Glomerular visceral epithelial cell (primary cell): ENCODE measurements at regions not wholly inside any gene's neighbourhood (a gene's known extent, or its start where the extent isn't known, plus 50 kb on each side); places are given as distances from the start of the nearest gene placed in this dataset.
"Not testable (repeated sequence)": the region's sequence is repeated elsewhere in the genome, so short reads cannot be mapped to it uniquely, and the experiment has no call there.

ENCODE experiments used
- DNase-seq: peaks from one replicate; pipeline ENCODE4 v3.0.0-alpha.2; 2016; ENCODE audit errors: extremely low spot score

GRCh38 chr6:160804639-160805038 is 102.6 kb downstream of the PLG start:
- DNase-seq, result no peak

GRCh38 chr6:160808263-160808662 is 106.2 kb downstream of the PLG start:
- no peak for DNase-seq

- no peak for DNase-seq
Observed at GRCh38 chr6:160810238-160810637, 108.2 kb downstream of the PLG start.

- DNase-seq, result no peak
Observed at GRCh38 chr6:160812097-160812496, 110.1 kb downstream of the PLG start.

GRCh38 chr6:160818934-160819333 is 116.9 kb downstream of the PLG start:
- no peak for DNase-seq

- not testable (repeated sequence) for DNase-seq
Observed at GRCh38 chr6:160820661-160821060, 118.6 kb downstream of the PLG start.

- DNase-seq, result no peak
Observed at GRCh38 chr6:160831739-160832138, 129.7 kb downstream of the PLG start.

- DNase-seq, result no peak
Observed at GRCh38 chr6:160832422-160832821, 130.4 kb downstream of the PLG start.

GRCh38 chr6:160837146-160837545 is 135.1 kb downstream of the PLG start:
- no peak for DNase-seq

- DNase-seq, result no peak
Observed at GRCh38 chr6:160851031-160851430, 140.5 kb upstream of the MAP3K4 start.

GRCh38 chr6:160853946-160854345 is 137.6 kb upstream of the MAP3K4 start:
- no peak for DNase-seq

- no peak for DNase-seq
Observed at GRCh38 chr6:160858886-160859285, 132.7 kb upstream of the MAP3K4 start.

GRCh38 chr6:160859822-160860221 is 131.7 kb upstream of the MAP3K4 start:
- DNase-seq, result no peak

GRCh38 chr6:160861824-160862223 is 129.7 kb upstream of the MAP3K4 start:
- no peak for DNase-seq

- no peak for DNase-seq
Observed at GRCh38 chr6:160863782-160864181, 127.8 kb upstream of the MAP3K4 start.

GRCh38 chr6:160871320-160871719 is 120.2 kb upstream of the MAP3K4 start:
- no peak for DNase-seq

- DNase-seq, result no peak
Observed at GRCh38 chr6:160881148-160881808, 110.3 kb upstream of the MAP3K4 start.

- no peak for DNase-seq
Observed at GRCh38 chr6:160882006-160882405, 109.6 kb upstream of the MAP3K4 start.

- no peak for DNase-seq
Observed at GRCh38 chr6:160882791-160883279, 108.7 kb upstream of the MAP3K4 start.

GRCh38 chr6:160883560-160883959 is 108.0 kb upstream of the MAP3K4 start:
- DNase-seq, result no peak

GRCh38 chr6:160883999-160884398 is 107.6 kb upstream of the MAP3K4 start:
- no peak for DNase-seq

GRCh38 chr6:160889148-160889547 is 102.4 kb upstream of the MAP3K4 start:
- not testable (repeated sequence) for DNase-seq

- no peak for DNase-seq
Observed at GRCh38 chr6:160891690-160892089, 99.9 kb upstream of the MAP3K4 start.

GRCh38 chr6:160895562-160895961 is 96.0 kb upstream of the MAP3K4 start:
- DNase-seq, result no peak
